H9 (cell line): ENCODE measurements at regions not wholly inside any gene's neighbourhood (a gene's known extent, or its start where the extent isn't known, plus 50 kb on each side); places are given as distances from the start of the nearest gene placed in this dataset.

Source experiments
- DNase-seq: peaks from one replicate; pipeline ENCODE4 v3.0.0-alpha.2; 2017
- H2AFZ ChIP-seq: one replicate; pipeline ENCODE4 v1.6.1; 2013; ENCODE audit warnings: mild to moderate bottlenecking, low read length, control low read depth, moderate library complexity
- H2AK5ac ChIP-seq: 2 replicates; pipeline ENCODE4 v1.6.1; 2013; ENCODE audit warnings: low read length, control low read depth, mixed read lengths; ENCODE audit not compliant: insufficient read length
- H2BK120ac ChIP-seq: one replicate; pipeline ENCODE4 v1.6.1; 2013; ENCODE audit warnings: low read depth, mild to moderate bottlenecking, low read length, control low read depth, inconsistent platforms; ENCODE audit not compliant: poor library complexity, severe bottlenecking
- H2BK12ac ChIP-seq: 2 replicates; pipeline ENCODE4 v1.6.1; 2013; ENCODE audit warnings: low read length, control low read depth, mixed read lengths, low read depth; ENCODE audit not compliant: insufficient read length
- H2BK15ac ChIP-seq: 2 replicates; pipeline ENCODE4 v1.6.1; 2013; ENCODE audit warnings: low read depth, low read length, control low read depth
- H2BK20ac ChIP-seq: one replicate; pipeline ENCODE4 v1.6.1; 2013; ENCODE audit warnings: low read depth, mild to moderate bottlenecking, low read length, control low read depth, inconsistent platforms; ENCODE audit not compliant: poor library complexity, severe bottlenecking
- H2BK5ac ChIP-seq: 2 replicates; pipeline ENCODE4 v1.6.1; 2013; ENCODE audit warnings: low read length, control low read depth, mixed read lengths; ENCODE audit not compliant: insufficient read length
- H3K14ac ChIP-seq: 2 replicates; pipeline ENCODE4 v1.6.1; 2013; ENCODE audit warnings: low read length, control low read depth; ENCODE audit not compliant: insufficient read depth
- H3K18ac ChIP-seq: 2 replicates; pipeline ENCODE4 v1.6.1; 2013; ENCODE audit warnings: low read depth, mild to moderate bottlenecking, mixed read lengths, low read length, control low read depth; ENCODE audit not compliant: insufficient read length
- H3K23ac ChIP-seq: 2 replicates; pipeline ENCODE4 v1.6.1; 2013; ENCODE audit warnings: low read length, control low read depth, mixed read lengths, low read depth; ENCODE audit not compliant: insufficient read length
- H3K23me2 ChIP-seq: 2 replicates; pipeline ENCODE4 v1.6.1; 2013; ENCODE audit warnings: low read depth, mild to moderate bottlenecking, mixed read lengths, low read length, control low read depth; ENCODE audit not compliant: insufficient read length, poor library complexity, severe bottlenecking
- H3K27ac ChIP-seq: 2 replicates; pipeline ENCODE4 v1.5.1; 2013; ENCODE audit warnings: low read length, control low read depth, mixed read lengths, low read depth; ENCODE audit not compliant: insufficient read length
- H3K27me3 ChIP-seq: 2 replicates; pipeline ENCODE4 v1.6.1; 2013; ENCODE audit warnings: low read length, control low read depth, inconsistent platforms; ENCODE audit not compliant: insufficient read depth
- H3K4ac ChIP-seq: 2 replicates; pipeline ENCODE4 v1.6.1; 2013; ENCODE audit warnings: low read depth, mild to moderate bottlenecking, control low read depth, inconsistent platforms, low read length, moderate library complexity
- H3K4me1 ChIP-seq: 2 replicates; pipeline ENCODE4 v1.6.1; 2013; ENCODE audit warnings: low read length, control low read depth, inconsistent platforms; ENCODE audit not compliant: insufficient read depth
- H3K4me2 ChIP-seq: 2 replicates; pipeline ENCODE4 v1.6.1; 2013; ENCODE audit warnings: low read length, control low read depth, mixed read lengths; ENCODE audit not compliant: insufficient read length, insufficient read depth
- H3K56ac ChIP-seq: 2 replicates; pipeline ENCODE4 v1.6.1; 2013; ENCODE audit warnings: low read depth, mild to moderate bottlenecking, mixed read lengths, low read length, control low read depth; ENCODE audit not compliant: insufficient read length
- H3K79me1 ChIP-seq: 2 replicates; pipeline ENCODE4 v1.6.1; 2013; ENCODE audit warnings: low read depth, mild to moderate bottlenecking, moderate library complexity, low read length, control low read depth, inconsistent platforms; ENCODE audit not compliant: insufficient read depth, poor library complexity, severe bottlenecking
- H3K79me2 ChIP-seq: 2 replicates; pipeline ENCODE4 v1.6.1; 2013; ENCODE audit warnings: low read length, control low read depth, inconsistent platforms; ENCODE audit not compliant: insufficient read depth
- H3K9ac ChIP-seq: 2 replicates; pipeline ENCODE4 v1.6.1; 2013; ENCODE audit warnings: low read length, control low read depth, mixed read lengths; ENCODE audit not compliant: insufficient read length; ENCODE audit errors: extremely low read depth
- H3K9me3 ChIP-seq: one replicate; pipeline ENCODE4 v1.6.1; 2013; ENCODE audit warnings: low read depth, low read length, inconsistent platforms; ENCODE audit not compliant: control insufficient read depth
- H3T11ph ChIP-seq: one replicate; pipeline ENCODE4 v1.6.1; 2013; ENCODE audit warnings: mild to moderate bottlenecking, low read length, control low read depth, inconsistent platforms
- H4K20me1 ChIP-seq: one replicate; pipeline ENCODE4 v1.6.1; 2013; ENCODE audit not compliant: control insufficient read depth, insufficient read length, insufficient read depth
- H4K5ac ChIP-seq: 2 replicates; pipeline ENCODE4 v1.6.1; 2013; ENCODE audit warnings: low read depth, mild to moderate bottlenecking, mixed read lengths, low read length, control low read depth; ENCODE audit not compliant: insufficient read length
- H4K8ac ChIP-seq: replicated peaks from 2 replicates; pipeline ENCODE4 v1.6.1; 2013; ENCODE audit warnings: low read length, control low read depth, mixed read lengths, low read depth; ENCODE audit not compliant: insufficient read length
- H4K91ac ChIP-seq: 2 replicates; pipeline ENCODE4 v1.6.1; 2013; ENCODE audit warnings: low read depth, mild to moderate bottlenecking, moderate library complexity, mixed read lengths, low read length, control low read depth; ENCODE audit not compliant: insufficient read length
- H3K27ac Mint-ChIP-seq, 3 experiments: 2 replicates in 2 of 3; 3 replicates in 1 of 3; pipeline ENCODE4 v1.8.0; 2020 to 2021; ENCODE audit warnings: mixed read lengths in 3 of 3, mild to moderate bottlenecking in 1 of 3, moderate library complexity in 1 of 3
- H3K27me3 Mint-ChIP-seq: 2 replicates; pipeline ENCODE4 v1.8.0; 2021; ENCODE audit warnings: low read depth, mild to moderate bottlenecking, moderate library complexity, mixed read lengths
- H3K36me3 Mint-ChIP-seq, 3 experiments: 2 replicates in 2 of 3; 3 replicates in 1 of 3; pipeline ENCODE4 v1.8.0; 2020 to 2021; ENCODE audit warnings: low read depth in 3 of 3, mixed read lengths in 3 of 3; ENCODE audit not compliant: insufficient read depth in 1 of 3
- H3K4me1 Mint-ChIP-seq, 2 experiments: 2 replicates each; pipeline ENCODE4 v1.8.0; 2020; ENCODE audit warnings: mixed read lengths in 2 of 2
- H3K4me3 Mint-ChIP-seq, 2 experiments: 2 replicates in 1 of 2; 3 replicates in 1 of 2; pipeline ENCODE4 v1.8.0; 2020 to 2021; ENCODE audit warnings: mild to moderate bottlenecking in 2 of 2, mixed read lengths in 2 of 2, moderate library complexity in 1 of 2
- H3K9me3 Mint-ChIP-seq, 2 experiments: 2 replicates in 1 of 2; 3 replicates in 1 of 2; pipeline ENCODE4 v1.8.0; 2020; ENCODE audit warnings: mild to moderate bottlenecking in 2 of 2, mixed read lengths in 2 of 2, moderate library complexity in 1 of 2
- CTCF ChIP-seq: fragments of 200-600 bp; sonication (generic); conservative IDR thresholded peaks from 3 replicates; pipeline ENCODE4 v1.8.0; 2021; ENCODE audit warnings: antibody characterized with exemption, mild to moderate bottlenecking
- WGBS: extraction: QIAGEN DNeasy Blood & Tissue Kit; methylation state at CpG from one replicate; pipeline ENCODE4 v1.1.7; 2013; ENCODE audit warnings: missing lambda C conversion rate, low lambda C conversion rate, mixed read lengths; ENCODE audit not compliant: insufficient read length; ENCODE audit errors: extremely low coverage; 5-methylcytosine and 5-hydroxymethylcytosine counted together

GRCh38 chr10:28987555-28988320 is 301.1 kb upstream of the LYZL1 start:
- no peak overlapping the region for H4K8ac ChIP-seq
- H3K27ac ChIP-seq = no peak overlapping the region
- no peak overlapping the region for H3K14ac ChIP-seq
- peaks cover 9 to 13% of the 10 kb centered on the region in 2 experiments for H3K4me1 Mint-ChIP-seq
- no peaks in the 10 kb centered on the region; a peak in 2 of 7 replicates for H3K36me3 Mint-ChIP-seq
- no peaks in the 10 kb centered on the region for H3K4me1 ChIP-seq
- H3K9me3 Mint-ChIP-seq = no peaks in the 10 kb centered on the region; a peak in 1 of 5 replicates
- no peak overlapping the region for H3K18ac ChIP-seq
- no CpG with 5 or more reads among the region's 14 CpGs for WGBS
- no peak for DNase-seq
- no peaks in the 10 kb centered on the region for H3K9me3 ChIP-seq
- H2AFZ ChIP-seq = no peak overlapping the region
- no peak overlapping the region for H3K4ac ChIP-seq
- no peak overlapping the region for H2BK20ac ChIP-seq
- no peak overlapping the region for H2BK15ac ChIP-seq
- no peak overlapping the region for H3K4me2 ChIP-seq
- H2AK5ac ChIP-seq = no peak overlapping the region
- H3K4me3 Mint-ChIP-seq = no peak overlapping the region
- no peaks in the 10 kb centered on the region for H4K20me1 ChIP-seq
- no peak overlapping the region for H2BK5ac ChIP-seq
- no peak overlapping the region for H2BK12ac ChIP-seq
- H4K91ac ChIP-seq = no peak overlapping the region
- H3K79me1 ChIP-seq = no peaks in the 10 kb centered on the region
- H3K23me2 ChIP-seq = no peaks in the 10 kb centered on the region
- H3K27ac Mint-ChIP-seq = no peak overlapping the region
- no peak overlapping the region for H4K5ac ChIP-seq
- H3K79me2 ChIP-seq = no peaks in the 10 kb centered on the region
- no peak overlapping the region for H3K9ac ChIP-seq
- no peak overlapping the region for H3T11ph ChIP-seq
- H2BK120ac ChIP-seq = no peak overlapping the region
- H3K23ac ChIP-seq = no peak overlapping the region
- no peak for TF ChIP-seq CTCF
- no peak overlapping the region for H3K56ac ChIP-seq
- H3K27me3 ChIP-seq = no peaks in the 10 kb centered on the region; the same call in 1 of the 2 replicates
- H3K27me3 Mint-ChIP-seq = no peaks in the 10 kb centered on the region
